ENCODE measurements at regions not wholly inside any gene's neighbourhood (a gene's known extent, or its start where the extent isn't known, plus 50 kb on each side); places are given as distances from the start of the nearest gene placed in this dataset.
"Not testable (repeated sequence)": the region's sequence is repeated elsewhere in the genome, so short reads cannot be mapped to it uniquely, and the experiment has no call there.

DNA sequence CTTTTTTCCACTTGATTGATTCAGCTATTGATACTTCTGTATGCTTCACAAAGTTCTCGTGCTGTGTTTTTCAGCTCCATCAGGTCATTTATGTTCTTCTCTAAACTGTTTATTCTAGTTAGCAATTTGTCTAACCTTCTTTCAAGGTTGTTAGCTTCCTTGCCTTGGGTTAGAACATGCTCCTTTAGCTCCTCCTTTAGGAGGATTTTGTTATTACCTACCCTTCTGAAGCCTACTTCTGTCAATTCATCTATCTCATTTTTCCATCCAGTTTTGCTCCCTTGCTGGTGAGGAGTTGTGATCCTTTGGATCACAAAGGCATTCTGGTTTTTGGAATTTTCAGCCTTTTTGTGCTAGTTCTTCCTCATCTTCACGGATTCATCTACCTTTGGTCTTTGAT is 344.7 kb upstream of the CLEC14A start:
- not testable (repeated sequence) for DNase-seq (ENCODE audit: extremely low read depth in 1 of 2, low read depth in 1 of 2)

- DNase-seq (ENCODE audit: extremely low read depth in 1 of 2, low read depth in 1 of 2): no peak
Observed at GRCh38 chr14:38593476-38593875, 337.6 kb upstream of the CLEC14A start.

DNA sequence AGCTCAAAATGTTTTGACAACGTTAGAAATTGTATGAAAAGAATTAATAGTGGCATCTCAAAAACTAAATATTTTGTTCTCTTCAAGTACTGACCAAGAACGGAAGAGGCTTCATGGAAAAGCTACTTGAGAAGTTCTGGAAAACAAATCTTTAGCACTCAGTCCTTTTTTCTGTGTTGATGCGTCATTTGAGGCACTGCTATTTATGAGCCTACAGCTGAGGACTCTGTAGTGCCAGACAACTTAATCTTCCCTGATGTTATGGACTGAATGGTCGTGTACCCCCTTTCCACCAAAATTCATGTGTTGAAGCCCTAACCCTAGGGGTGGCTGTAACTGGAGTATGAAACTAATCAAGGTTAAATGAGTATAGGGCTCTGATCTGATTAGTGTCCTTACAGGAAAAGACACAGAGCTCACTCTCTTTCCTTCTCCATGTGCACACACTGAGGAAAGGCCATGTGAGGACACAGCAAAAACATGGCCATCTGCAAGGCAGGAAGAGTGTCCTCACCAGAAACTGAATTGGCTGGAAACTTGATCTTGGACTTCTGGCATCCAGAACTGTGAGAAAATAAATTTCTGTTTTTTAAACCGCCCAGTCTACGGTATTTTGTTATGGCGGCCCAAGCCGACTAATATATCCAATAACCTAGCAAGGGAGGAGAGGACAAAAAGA is 337.0 kb upstream of the CLEC14A start:
- DNase-seq (ENCODE audit: extremely low read depth in 1 of 2, low read depth in 1 of 2): no peak

GRCh38 chr14:38589747-38590350 is 334.0 kb upstream of the CLEC14A start:
- DNase-seq (ENCODE audit: extremely low read depth in 1 of 2, low read depth in 1 of 2): no peak

DNA sequence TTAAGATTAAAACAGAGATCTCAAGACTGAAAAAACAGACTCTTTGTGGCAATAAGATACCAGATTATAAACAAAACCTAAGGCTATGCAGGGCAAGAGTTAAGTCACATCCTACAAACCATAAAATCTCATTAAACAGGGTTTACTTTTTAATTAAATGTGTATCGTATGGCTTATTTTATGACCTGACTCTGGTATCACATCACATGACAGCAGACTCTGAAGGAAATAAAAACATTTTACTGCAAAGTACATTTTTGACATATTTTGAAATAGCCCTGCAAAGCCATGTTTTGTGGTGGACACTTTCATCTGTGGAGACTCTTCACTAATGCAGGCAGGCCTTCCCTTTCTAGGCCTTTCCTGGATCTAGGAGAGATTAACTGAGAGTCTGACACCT is 327.6 kb upstream of the CLEC14A start:
- DNase-seq (ENCODE audit: extremely low read depth in 1 of 2, low read depth in 1 of 2): no peak

DNA sequence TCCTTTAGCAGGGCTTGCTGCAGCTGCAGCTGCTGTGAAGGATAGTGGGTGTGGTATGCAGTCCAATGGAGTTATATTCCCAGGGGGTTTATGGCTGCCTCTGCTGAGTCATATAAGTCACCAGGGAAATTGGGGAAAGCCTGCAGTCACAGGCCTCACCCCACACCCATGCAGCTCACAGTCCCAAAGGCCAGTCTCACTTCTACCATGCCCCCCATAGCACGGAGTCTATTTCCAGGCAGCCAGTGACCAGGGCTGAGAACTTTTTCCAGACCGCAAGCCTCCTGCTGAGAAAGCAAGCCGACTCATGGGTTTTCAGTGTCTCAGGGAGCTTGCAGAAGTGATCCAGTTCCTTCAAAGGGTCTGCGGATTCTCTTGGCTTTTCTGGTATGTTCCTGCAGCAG is 322.4 kb upstream of the CLEC14A start:
- no peak for DNase-seq (ENCODE audit: extremely low read depth in 1 of 2, low read depth in 1 of 2)

DNA sequence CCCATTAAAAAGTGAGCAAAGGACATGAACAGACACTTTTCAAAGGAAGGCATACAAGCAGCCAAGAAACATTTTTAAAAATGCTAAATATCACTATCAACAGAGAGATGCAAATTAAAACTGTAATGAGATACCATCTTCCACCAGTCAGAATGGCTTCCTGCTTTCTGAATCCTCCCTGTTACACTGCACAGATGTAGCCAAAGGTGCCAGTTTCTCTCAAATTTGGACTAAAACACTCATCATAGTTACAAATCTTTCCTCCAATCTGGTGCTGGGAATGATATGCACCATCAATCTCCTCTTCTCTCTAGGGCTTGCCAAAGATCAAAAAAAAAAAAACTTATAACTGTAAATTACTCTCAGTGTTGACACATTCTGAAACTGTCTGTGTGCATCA is 311.8 kb upstream of the CLEC14A start:
- DNase-seq (ENCODE audit: extremely low read depth in 1 of 2, low read depth in 1 of 2): no peak

DNA sequence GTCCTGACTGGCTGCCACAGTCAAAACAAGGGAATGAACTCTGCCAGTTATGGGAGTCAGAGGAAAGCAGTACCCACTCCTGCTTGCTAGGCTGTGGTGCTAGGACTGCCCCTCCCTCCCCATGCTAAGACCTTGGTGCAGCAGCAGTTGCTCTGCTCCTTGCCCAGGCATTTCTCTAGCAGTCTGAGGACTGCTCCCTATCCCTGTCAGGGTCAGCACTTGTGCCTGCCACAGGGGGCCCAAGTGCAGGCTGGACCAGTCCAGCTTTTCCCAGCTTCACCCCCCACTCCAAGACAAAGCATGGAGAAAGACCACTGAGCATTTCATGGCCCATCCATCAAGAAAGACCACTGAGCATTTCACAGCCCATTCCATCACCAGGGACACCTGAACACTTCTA is 305.8 kb upstream of the CLEC14A start:
- no peak for DNase-seq (ENCODE audit: extremely low read depth in 1 of 2, low read depth in 1 of 2)

GRCh38 chr14:38559711-38560110 is 303.8 kb upstream of the CLEC14A start:
- DNase-seq (ENCODE audit: extremely low read depth in 1 of 2, low read depth in 1 of 2): no peak

DNA sequence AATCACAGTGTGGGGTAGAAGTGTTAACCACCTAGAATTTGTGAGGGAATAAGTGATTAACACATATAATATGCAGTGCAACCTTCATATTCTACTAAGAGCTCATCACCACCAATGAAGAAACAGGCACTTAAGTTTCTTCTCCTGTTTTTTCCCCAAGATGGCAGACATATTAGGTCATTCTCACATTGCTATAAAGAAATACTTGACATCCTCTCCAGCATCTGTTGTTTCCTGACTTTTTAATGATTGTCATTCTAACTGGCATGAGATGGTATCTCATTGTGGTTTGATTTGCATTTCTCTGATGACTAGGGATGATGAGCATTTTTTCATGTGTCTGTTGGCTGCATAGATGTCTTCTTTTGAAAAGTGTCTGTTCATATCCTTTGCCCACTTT is 301.5 kb upstream of the CLEC14A start:
- DNase-seq (ENCODE audit: extremely low read depth in 1 of 2, low read depth in 1 of 2): not testable (repeated sequence)

GRCh38 chr14:38556252-38556651 is 300.4 kb upstream of the CLEC14A start:
- no peak for DNase-seq (ENCODE audit: extremely low read depth in 1 of 2, low read depth in 1 of 2)

DNA sequence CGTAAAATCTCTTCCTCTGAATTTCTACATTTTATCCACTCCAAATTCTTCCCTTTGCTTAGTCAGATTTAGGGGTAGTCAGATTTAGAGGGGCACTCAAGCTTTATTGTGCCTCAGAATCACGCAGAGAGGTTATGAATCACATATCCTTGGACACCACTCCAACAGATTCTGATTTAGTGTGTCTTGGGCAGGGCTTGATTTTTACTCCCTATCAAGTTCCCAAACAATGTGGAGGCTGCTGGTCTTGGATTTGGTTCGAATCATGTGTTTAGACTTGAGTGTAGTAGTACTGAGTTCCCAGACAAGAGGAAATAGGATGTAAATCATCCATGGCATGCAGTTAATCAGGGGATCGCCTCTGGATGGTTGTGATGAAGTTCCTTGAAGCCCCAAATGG is 298.1 kb upstream of the CLEC14A start:
- DNase-seq (ENCODE audit: extremely low read depth in 1 of 2, low read depth in 1 of 2): no peak

DNA sequence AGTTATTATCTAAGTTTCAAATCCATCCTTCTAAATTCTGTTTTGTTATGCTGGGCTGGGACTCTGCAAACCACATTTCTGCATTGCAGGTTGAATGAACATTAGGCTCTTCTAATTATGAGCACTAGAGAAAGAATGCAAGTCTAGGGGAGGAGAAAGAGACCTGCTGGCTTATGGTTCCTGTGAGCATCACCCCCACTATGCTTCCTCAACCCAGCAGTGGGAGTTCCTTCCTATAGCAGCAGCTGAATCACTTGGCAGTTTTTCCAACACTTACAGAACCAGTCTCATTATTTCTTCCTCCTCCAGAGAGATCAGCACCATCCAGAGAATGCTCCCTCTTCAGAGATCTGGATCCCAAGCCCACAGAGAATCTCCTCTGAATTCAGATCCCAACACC is 297.7 kb upstream of the CLEC14A start:
- DNase-seq (ENCODE audit: extremely low read depth in 1 of 2, low read depth in 1 of 2): no peak

GRCh38 chr14:38549564-38549963 is 293.7 kb upstream of the CLEC14A start:
- no peak for DNase-seq (ENCODE audit: extremely low read depth in 1 of 2, low read depth in 1 of 2)

GRCh38 chr14:38547961-38548490 is 292.1 kb upstream of the CLEC14A start:
- no peak for DNase-seq (ENCODE audit: extremely low read depth in 1 of 2, low read depth in 1 of 2)

DNA sequence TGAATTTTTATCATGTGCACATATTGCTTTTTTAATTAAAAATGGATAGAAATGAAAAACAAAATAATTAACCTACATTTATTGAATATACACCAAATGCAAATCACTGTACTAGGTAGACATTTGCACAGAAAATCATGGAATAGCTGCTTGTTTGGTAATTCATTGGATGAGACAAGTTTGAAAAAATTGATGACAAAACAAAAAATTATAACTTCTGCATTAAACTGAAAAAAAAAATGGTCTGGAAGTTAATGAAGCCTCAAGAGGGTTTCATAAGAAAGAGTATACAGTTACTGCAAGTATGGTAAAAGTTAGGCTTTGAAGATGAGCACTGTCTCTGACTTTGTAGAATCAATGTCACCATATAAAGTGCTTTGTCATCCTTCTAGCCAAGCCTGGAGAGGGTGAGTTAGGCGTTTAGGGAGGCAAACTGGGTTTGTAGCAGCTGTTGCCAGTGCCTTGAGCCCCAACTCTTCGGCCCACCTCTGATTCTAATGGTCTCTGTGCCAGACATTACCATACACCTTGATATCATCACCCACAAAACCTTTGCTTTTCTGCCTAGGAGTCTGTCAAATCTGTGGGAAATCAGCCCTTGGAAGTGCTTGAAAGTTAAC is 291.1 kb upstream of the CLEC14A start:
- no peak for DNase-seq (ENCODE audit: extremely low read depth in 1 of 2, low read depth in 1 of 2)

GRCh38 chr14:38544776-38545175 is 288.9 kb upstream of the CLEC14A start:
- no peak for DNase-seq (ENCODE audit: extremely low read depth in 1 of 2, low read depth in 1 of 2)

DNA sequence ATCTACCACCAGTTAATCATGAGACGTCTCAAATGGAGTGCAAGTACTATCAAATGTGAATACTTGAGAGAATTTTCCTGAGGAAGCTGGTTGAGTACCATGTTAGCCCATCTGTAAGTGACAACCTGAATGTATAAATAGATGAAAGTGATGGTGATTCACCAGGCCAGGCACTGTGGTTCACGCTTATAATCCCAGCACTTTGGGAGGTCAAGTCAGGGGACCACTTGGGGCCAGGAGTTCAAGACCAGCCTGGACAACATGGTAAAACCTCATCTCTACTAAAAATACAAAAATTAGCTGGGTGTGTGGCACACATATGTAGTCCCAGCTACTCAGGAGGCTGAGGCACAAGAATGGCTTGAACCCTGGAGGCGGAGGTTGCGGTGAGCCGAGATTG is 288.0 kb upstream of the CLEC14A start:
- not testable (repeated sequence) for DNase-seq (ENCODE audit: extremely low read depth in 1 of 2, low read depth in 1 of 2)

- DNase-seq (ENCODE audit: extremely low read depth in 1 of 2, low read depth in 1 of 2): not testable (repeated sequence)
Observed at GRCh38 chr14:38538053-38538452, 282.2 kb upstream of the CLEC14A start.

GRCh38 chr14:38536376-38537038 is 280.6 kb upstream of the CLEC14A start:
- DNase-seq (ENCODE audit: extremely low read depth in 1 of 2, low read depth in 1 of 2): no peak

- no peak for DNase-seq (ENCODE audit: extremely low read depth in 1 of 2, low read depth in 1 of 2)
Observed at GRCh38 chr14:38528582-38528981, 272.7 kb upstream of the CLEC14A start.

GRCh38 chr14:38527502-38527878 is 271.6 kb upstream of the CLEC14A start:
- no peak for DNase-seq (ENCODE audit: extremely low read depth in 1 of 2, low read depth in 1 of 2)

Data from activated CD8-positive, alpha-beta memory T cell treated with anti-CD3 and anti-CD28 coated beads for 1 hour (primary cell).